ENCODE measurements at regions not wholly inside any gene's neighbourhood (a gene's known extent, or its start where the extent isn't known, plus 50 kb on each side); places are given as distances from the start of the nearest gene placed in this dataset.
"Not testable (repeated sequence)": the region's sequence is repeated elsewhere in the genome, so short reads cannot be mapped to it uniquely, and the experiment has no call there.

DNA sequence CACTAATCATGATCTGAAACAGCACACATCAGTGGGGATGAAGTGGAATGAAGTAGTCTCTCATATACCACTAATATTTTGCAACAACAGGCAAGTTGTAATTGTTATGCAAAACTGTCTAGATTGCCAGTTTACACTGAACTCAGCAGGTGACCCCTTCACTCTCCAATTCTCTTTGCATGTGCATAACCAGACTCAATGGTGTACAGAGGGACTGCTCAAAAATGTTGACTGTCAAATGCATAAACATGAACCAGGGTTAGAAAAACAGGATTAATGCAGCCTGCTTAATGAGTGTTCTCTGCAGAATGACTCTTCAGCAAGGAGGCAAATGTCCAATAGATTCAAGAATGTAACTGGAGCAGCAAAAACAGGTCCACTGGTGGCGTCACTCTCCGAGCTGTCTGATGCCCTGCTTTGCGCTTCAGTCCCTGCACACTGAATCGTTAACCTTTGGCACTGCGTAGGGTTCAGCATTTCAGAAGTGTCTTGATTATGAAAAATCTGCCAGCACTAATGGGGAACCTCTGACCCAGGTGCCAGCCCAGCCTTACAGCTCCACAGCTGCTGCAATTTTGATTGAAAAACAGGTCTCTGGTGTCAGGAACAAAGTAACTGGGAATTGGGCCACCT is 209.3 kb downstream of the TDRD15 start:
- no peak for DNase-seq (ENCODE audit: low spot score)

DNA sequence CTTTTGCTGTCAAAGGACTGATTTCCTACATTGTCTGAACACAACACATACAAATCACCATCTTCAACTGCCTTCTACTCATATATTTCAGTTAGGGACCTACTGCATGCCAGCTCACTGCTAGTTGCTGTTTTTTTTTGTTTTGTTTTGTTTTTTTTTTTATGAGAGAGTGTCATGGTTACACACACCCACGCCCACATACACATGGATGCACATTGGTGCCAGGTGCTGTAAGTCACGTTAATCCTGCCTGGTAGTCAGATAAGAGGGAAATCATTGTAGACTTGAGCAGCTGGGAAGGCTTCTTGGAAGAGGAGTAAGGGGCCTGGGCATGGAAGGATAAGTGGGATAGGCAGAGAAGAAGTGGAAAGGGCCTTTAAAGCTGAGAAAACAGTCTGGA is 209.9 kb downstream of the TDRD15 start:
- DNase-seq (ENCODE audit: low spot score) = no peak

DNA sequence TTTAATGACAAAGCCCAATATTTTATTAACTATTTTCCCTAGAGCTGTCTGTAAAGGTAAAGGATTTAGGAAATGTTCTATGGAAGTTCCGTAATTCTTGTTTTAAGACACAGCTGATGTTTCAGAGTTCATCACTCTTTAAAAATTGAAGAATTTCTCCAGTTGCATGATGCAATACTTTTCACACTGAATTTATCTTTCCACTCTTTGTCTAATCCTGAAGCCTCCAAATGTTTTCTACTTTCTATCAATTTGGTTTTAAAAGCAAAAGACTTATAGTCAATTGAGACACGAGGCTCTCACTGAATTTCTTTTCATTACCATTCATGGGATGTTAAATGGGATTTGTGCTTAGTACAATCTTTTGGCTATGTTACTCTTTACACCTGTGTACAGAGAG is 223.2 kb downstream of the TDRD15 start:
- no peak for DNase-seq (ENCODE audit: low spot score)

- DNase-seq (ENCODE audit: low spot score) = no peak
Measured at GRCh38 chr2:21353879-21354679, 230.3 kb downstream of the TDRD15 start.

DNA sequence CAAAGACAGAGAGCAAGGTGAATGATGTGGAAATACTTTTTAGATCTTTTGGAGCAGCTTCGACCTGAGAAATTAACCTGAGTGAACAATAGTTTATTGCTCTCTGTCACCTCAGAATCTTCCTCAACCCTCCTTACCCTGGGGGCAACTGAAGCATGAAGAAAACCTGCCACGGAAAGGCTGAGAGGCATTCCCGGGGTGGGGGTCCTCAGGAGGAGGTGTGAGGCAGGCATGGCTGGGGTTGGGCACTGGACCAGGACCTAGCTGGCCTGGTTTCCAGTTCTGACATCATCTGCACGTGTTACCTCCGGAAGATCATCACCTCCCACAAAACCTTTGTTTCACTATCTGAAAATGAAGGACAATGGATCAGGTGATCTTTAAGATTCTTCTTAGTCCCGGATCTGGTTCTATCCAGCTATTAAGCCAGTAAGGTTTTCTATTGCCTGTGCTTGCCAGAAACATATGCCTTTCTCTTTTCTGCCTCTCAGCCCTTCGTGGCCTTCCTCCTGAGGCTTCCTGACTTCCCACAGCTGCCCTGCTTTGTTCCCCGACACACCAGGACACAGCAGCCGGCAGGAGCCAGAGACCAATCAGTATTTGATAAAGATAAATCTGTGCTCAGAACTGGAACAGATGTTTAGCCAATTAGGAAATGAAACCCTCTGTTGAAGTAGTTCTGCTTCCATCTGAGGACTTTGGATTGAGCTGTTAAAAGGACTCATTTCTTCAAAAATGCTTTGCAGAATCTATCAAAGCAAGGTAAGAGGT is 232.5 kb downstream of the TDRD15 start:
- DNase-seq (ENCODE audit: low spot score) = no peak

DNA sequence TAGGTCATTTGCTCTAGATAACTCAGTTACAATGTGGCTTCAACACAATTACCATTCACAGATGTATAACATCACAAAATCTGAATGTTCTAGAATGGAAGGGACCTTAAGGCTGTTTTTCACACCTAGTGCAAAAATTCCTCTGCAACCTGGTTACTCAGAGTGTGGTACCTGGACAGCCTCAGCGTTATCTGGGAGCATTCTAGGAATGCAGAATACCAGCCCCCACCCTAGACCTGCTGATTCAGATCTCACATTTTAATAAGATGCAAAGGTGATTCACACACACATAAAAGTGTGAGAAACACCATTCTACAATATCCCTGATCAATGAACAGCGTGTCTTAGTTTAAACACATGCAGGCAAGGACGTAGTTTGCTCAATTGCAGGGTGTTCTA is 233.1 kb downstream of the TDRD15 start:
- no peak for DNase-seq (ENCODE audit: low spot score)

DNA sequence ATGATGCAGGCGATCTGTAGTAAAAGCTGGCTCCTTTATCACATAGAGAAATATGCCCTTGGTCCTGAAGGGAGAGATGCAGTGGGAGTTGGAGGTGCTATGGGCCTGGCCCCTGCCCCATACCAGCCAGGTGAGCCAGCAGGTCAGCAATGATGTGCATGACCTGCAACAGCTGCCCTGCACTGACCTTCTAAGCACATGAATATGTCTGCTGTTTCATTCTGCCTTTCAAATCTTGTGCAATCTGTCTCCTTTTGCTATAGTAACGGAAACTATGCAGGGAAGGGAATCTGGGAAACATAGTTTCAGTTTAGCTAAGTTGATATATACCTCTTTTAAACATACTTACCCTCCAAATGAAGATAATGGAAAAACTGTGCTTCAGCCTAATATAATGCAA is 235.2 kb downstream of the TDRD15 start:
- no peak for DNase-seq (ENCODE audit: low spot score)

DNA sequence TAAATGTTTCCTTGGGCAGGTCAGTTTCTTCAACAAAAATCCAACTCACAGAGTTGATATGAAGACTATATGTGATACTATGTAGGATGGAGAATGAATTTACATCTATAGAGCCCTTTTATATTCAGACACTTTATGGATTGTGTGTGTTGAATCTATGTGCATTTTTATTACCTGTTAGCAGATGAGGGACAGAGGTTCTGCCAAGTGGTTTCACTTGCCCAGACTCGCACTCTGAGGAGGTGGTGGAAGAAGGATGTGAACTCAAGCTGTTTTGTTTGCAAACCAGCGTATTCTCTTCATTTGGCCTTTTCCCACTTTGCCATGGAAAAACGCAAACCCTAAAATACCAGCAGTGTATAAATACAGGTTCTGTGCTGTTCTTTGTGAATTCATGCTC is 237.6 kb downstream of the TDRD15 start:
- DNase-seq (ENCODE audit: low spot score) = no peak

- no peak for DNase-seq (ENCODE audit: low spot score)
Measured at GRCh38 chr2:21361957-21362486, 238.3 kb downstream of the TDRD15 start.

DNA sequence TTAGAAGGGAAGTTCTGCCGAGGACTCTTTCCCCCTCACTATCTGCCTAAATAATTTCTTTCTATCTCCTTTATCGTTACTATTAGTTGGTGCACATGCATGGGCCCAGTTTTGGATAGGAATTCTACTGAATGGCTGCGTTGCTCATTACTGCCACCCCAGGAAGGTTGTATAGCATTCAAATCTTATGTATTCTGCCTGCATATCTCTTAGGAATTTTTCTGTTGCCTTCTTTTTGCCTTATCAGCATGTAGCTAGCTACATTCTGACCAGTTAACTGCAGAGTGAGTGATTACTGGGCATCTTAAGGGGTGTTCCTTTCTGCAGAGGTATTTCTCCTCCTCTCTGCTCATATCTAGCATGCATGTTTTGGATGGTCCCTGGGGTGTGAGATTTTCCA is 239.6 kb downstream of the TDRD15 start:
- no peak for DNase-seq (ENCODE audit: low spot score)

GRCh38 chr2:21367421-21367820 is 243.7 kb downstream of the TDRD15 start:
- peak; percentile 3 for DNase-seq (ENCODE audit: low spot score)

GRCh38 chr2:21369787-21370186 is 246.0 kb downstream of the TDRD15 start:
- DNase-seq (ENCODE audit: low spot score) = no peak

DNA sequence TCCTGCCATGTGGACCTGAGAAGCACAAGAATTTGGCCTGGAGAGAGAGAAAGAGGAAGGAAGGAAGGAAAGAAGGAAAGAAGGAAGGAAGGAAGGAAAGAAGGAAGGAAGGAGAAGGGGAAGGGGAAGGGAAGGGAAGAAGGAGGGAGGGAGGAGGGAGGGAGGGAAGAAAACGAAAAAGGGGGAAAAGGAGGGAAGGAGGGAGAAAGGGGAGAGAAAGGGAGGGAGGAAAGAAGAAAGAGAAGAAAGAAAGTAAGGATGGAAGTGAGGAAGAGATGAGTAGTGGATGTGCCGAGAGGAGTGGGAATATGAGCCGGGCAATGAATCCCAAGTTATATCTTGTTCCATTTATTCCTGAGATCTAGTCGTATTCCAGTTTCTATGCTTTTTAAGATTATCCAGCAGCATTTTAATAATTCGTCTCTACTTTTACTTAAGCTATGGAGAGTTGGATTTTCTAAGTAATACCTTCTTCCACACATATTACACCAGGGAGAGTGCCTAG is 247.8 kb downstream of the TDRD15 start:
- no peak for DNase-seq (ENCODE audit: low spot score)

GRCh38 chr2:21372654-21373053 is 248.9 kb downstream of the TDRD15 start:
- DNase-seq (ENCODE audit: low spot score) = peak; percentile 29

GRCh38 chr2:21376864-21377263 is 253.1 kb downstream of the TDRD15 start:
- DNase-seq (ENCODE audit: low spot score) = no peak

- no peak for DNase-seq (ENCODE audit: low spot score)
Measured at GRCh38 chr2:21379140-21379539, 255.4 kb downstream of the TDRD15 start.

GRCh38 chr2:21379668-21380067 is 255.9 kb downstream of the TDRD15 start:
- not testable (repeated sequence) for DNase-seq (ENCODE audit: low spot score)

DNA sequence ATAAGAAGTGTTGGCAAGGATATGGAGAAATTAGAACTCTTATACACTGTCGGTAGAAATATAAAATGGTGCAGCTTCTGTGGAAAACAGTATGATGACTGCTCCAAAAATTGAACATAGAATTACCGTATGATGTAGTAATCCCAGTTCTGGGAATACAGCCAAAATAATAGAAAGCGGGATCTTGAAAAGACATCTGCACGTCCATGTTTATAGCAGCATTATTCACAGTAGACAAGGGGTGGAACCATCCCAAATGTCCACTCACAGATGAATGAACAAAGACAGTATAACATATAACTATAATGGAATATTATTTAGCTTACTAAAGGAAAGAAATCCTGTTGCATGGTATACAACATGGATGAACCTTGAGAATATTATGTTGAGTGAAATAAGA is 257.7 kb downstream of the TDRD15 start:
- no peak for DNase-seq (ENCODE audit: low spot score)

GRCh38 chr2:21382701-21383520 is 259.1 kb downstream of the TDRD15 start:
- no peak for DNase-seq (ENCODE audit: low spot score)

- no peak for DNase-seq (ENCODE audit: low spot score)
Measured at GRCh38 chr2:21386666-21387065, 262.9 kb downstream of the TDRD15 start.

- no peak for DNase-seq (ENCODE audit: low spot score)
Measured at GRCh38 chr2:21392649-21393048, 268.9 kb downstream of the TDRD15 start.
